ENCODE measurements at regions not wholly inside any gene's neighbourhood (a gene's known extent, or its start where the extent isn't known, plus 50 kb on each side); places are given as distances from the start of the nearest gene placed in this dataset.

DNA sequence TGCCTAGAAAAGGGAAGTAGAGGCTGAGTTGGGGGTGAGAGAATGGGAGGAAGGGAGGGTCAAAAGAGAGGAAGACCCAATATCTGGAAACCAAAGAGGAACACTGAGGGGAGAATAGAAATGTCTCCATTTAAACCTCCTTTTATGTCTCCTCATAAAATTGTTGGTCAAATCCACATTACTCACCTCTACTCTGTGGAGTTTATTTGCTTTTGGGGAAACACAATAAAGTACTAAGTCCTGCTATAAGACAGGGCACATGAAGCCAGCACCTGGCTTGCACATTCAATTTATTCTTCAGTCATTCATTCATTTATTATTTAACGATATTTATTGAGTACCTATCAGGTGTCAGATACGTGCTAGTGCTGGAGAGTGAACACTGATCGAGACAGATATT lies 60.3 kb upstream of the NFE2L2 start:
- in situ Hi-C loops (cut with HindIII; ENCODE audit: low pct_unique_long_range_greater_than_20kb, low sequenced_read_pairs), result no loop called here
- Histone ChIP-seq H3K27ac (ENCODE audit: low read length) (no peak overlapping the region), H3K9me3 (ENCODE audit: control insufficient read depth, insufficient read depth, low read depth, low read length) (no peaks in the 10 kb centered on the region), H3K4me3 (ENCODE audit: low read depth in 2 of 2, low read length in 2 of 2) (no peak overlapping the region), H3K36me3 (ENCODE audit: control insufficient read depth, insufficient read depth, low read length) (no peaks in the 10 kb centered on the region), H3K27me3 (ENCODE audit: control insufficient read depth, insufficient read depth, low read length) (no peaks in the 10 kb centered on the region), H3K4me1 (ENCODE audit: control insufficient read depth, insufficient read depth, low read length) (0 out of 2 replicates have a peak, but pooled peaks cover 3% of the 10 kb centered on the region)
- BruUV-seq (replicated peaks), result no TSS peak
- intact Hi-C loops (cut with micrococcal nuclease; ENCODE audit: unreplicated experiment), result no loop called here
- ATAC-seq, result no peak
- DNase-seq (ENCODE audit: low read depth, low spot score), result no peak
- TF ChIP-seq, protein P1, sequence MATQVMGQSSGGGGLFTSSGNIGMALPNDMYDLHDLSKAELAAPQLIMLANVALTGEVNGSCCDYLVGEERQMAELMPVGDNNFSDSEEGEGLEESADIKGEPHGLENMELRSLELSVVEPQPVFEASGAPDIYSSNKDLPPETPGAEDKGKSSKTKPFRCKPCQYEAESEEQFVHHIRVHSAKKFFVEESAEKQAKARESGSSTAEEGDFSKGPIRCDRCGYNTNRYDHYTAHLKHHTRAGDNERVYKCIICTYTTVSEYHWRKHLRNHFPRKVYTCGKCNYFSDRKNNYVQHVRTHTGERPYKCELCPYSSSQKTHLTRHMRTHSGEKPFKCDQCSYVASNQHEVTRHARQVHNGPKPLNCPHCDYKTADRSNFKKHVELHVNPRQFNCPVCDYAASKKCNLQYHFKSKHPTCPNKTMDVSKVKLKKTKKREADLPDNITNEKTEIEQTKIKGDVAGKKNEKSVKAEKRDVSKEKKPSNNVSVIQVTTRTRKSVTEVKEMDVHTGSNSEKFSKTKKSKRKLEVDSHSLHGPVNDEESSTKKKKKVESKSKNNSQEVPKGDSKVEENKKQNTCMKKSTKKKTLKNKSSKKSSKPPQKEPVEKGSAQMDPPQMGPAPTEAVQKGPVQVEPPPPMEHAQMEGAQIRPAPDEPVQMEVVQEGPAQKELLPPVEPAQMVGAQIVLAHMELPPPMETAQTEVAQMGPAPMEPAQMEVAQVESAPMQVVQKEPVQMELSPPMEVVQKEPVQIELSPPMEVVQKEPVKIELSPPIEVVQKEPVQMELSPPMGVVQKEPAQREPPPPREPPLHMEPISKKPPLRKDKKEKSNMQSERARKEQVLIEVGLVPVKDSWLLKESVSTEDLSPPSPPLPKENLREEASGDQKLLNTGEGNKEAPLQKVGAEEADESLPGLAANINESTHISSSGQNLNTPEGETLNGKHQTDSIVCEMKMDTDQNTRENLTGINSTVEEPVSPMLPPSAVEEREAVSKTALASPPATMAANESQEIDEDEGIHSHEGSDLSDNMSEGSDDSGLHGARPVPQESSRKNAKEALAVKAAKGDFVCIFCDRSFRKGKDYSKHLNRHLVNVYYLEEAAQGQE (IDR thresholded peaks at IDR 0.05; ENCODE audit: insufficient read depth in 1 of 2, low read depth in 2 of 2, low read length in 1 of 2), result no peak
- no peak for TF ChIP-seq TCF7L2 (IDR thresholded peaks at IDR 0.05; ENCODE audit: low read depth, low read length)
- TF ChIP-seq SIN3A (IDR thresholded peaks at IDR 0.05; ENCODE audit: borderline replicate concordance, insufficient read depth, low read depth, low read length), result no peak
- TF ChIP-seq POLR2AphosphoS5 (IDR thresholded peaks at IDR 0.05; ENCODE audit: low read depth, low read length), result no peak
- TF ChIP-seq, protein P2, sequence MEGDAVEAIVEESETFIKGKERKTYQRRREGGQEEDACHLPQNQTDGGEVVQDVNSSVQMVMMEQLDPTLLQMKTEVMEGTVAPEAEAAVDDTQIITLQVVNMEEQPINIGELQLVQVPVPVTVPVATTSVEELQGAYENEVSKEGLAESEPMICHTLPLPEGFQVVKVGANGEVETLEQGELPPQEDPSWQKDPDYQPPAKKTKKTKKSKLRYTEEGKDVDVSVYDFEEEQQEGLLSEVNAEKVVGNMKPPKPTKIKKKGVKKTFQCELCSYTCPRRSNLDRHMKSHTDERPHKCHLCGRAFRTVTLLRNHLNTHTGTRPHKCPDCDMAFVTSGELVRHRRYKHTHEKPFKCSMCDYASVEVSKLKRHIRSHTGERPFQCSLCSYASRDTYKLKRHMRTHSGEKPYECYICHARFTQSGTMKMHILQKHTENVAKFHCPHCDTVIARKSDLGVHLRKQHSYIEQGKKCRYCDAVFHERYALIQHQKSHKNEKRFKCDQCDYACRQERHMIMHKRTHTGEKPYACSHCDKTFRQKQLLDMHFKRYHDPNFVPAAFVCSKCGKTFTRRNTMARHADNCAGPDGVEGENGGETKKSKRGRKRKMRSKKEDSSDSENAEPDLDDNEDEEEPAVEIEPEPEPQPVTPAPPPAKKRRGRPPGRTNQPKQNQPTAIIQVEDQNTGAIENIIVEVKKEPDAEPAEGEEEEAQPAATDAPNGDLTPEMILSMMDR (IDR thresholded peaks at IDR 0.05), result no peak
- ChIA-PET CTCF (no interaction called here), POLR2A (interaction anchor here (0.6 kb wide), 1 partner anchor 113 kb away, joined by 3 read pairs; no protein-coding TSS in a partner anchor)

DNA sequence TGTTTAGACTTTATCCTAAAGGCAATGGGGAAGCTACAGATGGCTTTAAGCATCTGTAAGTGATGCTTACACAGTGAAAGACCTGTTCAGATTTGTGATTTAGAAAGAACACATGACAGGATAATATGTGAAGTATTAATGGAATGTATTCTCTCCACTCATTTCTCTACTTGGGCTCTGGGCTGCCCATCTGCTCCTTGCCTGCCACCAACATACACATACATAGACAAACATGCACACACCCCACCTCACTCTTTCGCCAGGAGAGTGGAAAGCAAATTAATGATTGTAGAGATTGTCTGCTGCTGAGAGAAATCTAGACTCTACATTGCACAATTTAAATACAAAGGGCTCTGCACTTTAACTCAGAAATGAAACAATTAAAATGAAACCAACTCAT lies 61.0 kb upstream of the NFE2L2 start:
- DNase-seq (ENCODE audit: low read depth, low spot score) (no peak), ATAC-seq (no peak)
- TF ChIP-seq, protein P2 (IDR thresholded peaks at IDR 0.05), result no peak
- TF ChIP-seq TCF7L2 (IDR thresholded peaks at IDR 0.05; ENCODE audit: low read depth, low read length), result no peak
- TF ChIP-seq, protein P1 (IDR thresholded peaks at IDR 0.05; ENCODE audit: insufficient read depth in 1 of 2, low read depth in 2 of 2, low read length in 1 of 2), result no peak
- TF ChIP-seq POLR2AphosphoS5 (IDR thresholded peaks at IDR 0.05; ENCODE audit: low read depth, low read length), result no peak
- no peak for TF ChIP-seq SIN3A (IDR thresholded peaks at IDR 0.05; ENCODE audit: borderline replicate concordance, insufficient read depth, low read depth, low read length)
- H3K9me3 ChIP-seq (ENCODE audit: control insufficient read depth, insufficient read depth, low read depth, low read length), result no peaks in the 10 kb centered on the region
- no TSS peak for BruUV-seq (replicated peaks)
- H3K36me3 ChIP-seq (ENCODE audit: control insufficient read depth, insufficient read depth, low read length), result no peaks in the 10 kb centered on the region
- H3K4me3 ChIP-seq (ENCODE audit: low read depth in 2 of 2, low read length in 2 of 2), result no peak overlapping the region
- in situ Hi-C loops (cut with HindIII; ENCODE audit: low pct_unique_long_range_greater_than_20kb, low sequenced_read_pairs) (no loop called here), intact Hi-C loops (cut with micrococcal nuclease; ENCODE audit: unreplicated experiment) (no loop called here)
- no peaks in the 10 kb centered on the region for H3K27me3 ChIP-seq (ENCODE audit: control insufficient read depth, insufficient read depth, low read length)
- no peak overlapping the region for H3K27ac ChIP-seq (ENCODE audit: low read length)
- H3K4me1 ChIP-seq (ENCODE audit: control insufficient read depth, insufficient read depth, low read length), result 0 out of 2 replicates have a peak, but pooled peaks cover 3% of the 10 kb centered on the region
- ChIA-PET POLR2A (interaction anchor here (0.6 kb wide), 1 partner anchor 114 kb away, joined by 3 read pairs; no protein-coding TSS in a partner anchor), CTCF (no interaction called here)
